Sigmoid colon (tissue), 4 donors: ENCODE measurements at regions not wholly inside any gene's neighbourhood (a gene's known extent, or its start where the extent isn't known, plus 50 kb on each side); places are given as distances from the start of the nearest gene placed in this dataset.

Experiments used
- EP300 ChIP-seq, 4 donors: sonication (generic); formaldehyde crosslinking; IDR thresholded peaks; one replicate each; pipeline ENCODE4 v1.6.1; 2017; ENCODE audit warnings: antibody characterized with exemption in 4 of 4
- POLR2A ChIP-seq, 2 donors: fragments of 450-650 bp; IDR thresholded peaks; one replicate each; pipeline ENCODE4 v1.6.1; 2016; ENCODE audit warnings: antibody characterized with exemption in 2 of 2, mild to moderate bottlenecking in 2 of 2, moderate library complexity in 2 of 2
- POLR2AphosphoS5 ChIP-seq, 4 donors: sonication (generic); formaldehyde crosslinking; IDR thresholded peaks; one replicate each; pipeline ENCODE4 v1.6.1; 2017; ENCODE audit warnings: antibody characterized with exemption in 4 of 4
- TF ChIP-seq, protein P1 (sequence below), 4 experiments: fragments of 450-650 bp in 3 of 4; fragments of 200-600 bp in 1 of 4; IDR thresholded peaks; one replicate each; pipeline ENCODE4 v1.5.1; 2016 to 2019; ENCODE audit warnings: antibody characterized with exemption in 4 of 4, mild to moderate bottlenecking in 3 of 4, moderate library complexity in 2 of 4

DNA sequence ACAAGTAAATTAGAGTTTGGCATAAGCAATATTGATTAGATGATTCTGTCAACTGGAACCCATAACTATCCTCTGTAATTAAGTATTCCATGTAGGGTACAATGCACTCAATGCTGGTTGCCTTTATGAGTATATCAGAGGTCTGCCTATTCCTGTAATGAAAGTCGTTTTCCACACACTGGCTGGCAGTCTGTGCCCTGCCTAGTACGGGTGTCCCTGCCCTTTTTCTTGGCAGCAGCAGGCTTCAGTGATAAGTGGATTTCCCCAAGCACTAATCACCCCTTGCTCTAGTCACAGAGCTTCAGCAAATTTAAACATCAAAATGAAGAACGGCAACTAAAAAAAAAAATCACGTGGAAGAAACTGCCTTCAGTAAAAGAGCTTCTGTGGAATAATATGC lies 294.8 kb upstream of the STT3B start:
- TF ChIP-seq, protein P1, sequence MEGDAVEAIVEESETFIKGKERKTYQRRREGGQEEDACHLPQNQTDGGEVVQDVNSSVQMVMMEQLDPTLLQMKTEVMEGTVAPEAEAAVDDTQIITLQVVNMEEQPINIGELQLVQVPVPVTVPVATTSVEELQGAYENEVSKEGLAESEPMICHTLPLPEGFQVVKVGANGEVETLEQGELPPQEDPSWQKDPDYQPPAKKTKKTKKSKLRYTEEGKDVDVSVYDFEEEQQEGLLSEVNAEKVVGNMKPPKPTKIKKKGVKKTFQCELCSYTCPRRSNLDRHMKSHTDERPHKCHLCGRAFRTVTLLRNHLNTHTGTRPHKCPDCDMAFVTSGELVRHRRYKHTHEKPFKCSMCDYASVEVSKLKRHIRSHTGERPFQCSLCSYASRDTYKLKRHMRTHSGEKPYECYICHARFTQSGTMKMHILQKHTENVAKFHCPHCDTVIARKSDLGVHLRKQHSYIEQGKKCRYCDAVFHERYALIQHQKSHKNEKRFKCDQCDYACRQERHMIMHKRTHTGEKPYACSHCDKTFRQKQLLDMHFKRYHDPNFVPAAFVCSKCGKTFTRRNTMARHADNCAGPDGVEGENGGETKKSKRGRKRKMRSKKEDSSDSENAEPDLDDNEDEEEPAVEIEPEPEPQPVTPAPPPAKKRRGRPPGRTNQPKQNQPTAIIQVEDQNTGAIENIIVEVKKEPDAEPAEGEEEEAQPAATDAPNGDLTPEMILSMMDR (IDR thresholded peaks at IDR 0.05) = no peak
- TF ChIP-seq POLR2A (IDR thresholded peaks at IDR 0.05) (no peak), POLR2AphosphoS5 (IDR thresholded peaks at IDR 0.05) (no peak), EP300 (IDR thresholded peaks at IDR 0.05) (no peak)
